Gastrocnemius medialis (tissue), 4 donors: ENCODE measurements at regions not wholly inside any gene's neighbourhood (a gene's known extent, or its start where the extent isn't known, plus 50 kb on each side); places are given as distances from the start of the nearest gene placed in this dataset.

Source experiments
- CTCF ChIP-seq, 5 experiments: fragments of 450-650 bp in 3 of 5; fragments of 200-600 bp in 2 of 5; sonication (generic) in 2 of 5; IDR thresholded peaks in 4 of 5; conservative IDR thresholded peaks in 1 of 5; 1 replicate in 4 of 5; 2 replicates in 1 of 5; pipeline ENCODE4 v1.5.1; 2016 to 2019; ENCODE audit warnings: antibody characterized with exemption in 5 of 5, mild to moderate bottlenecking in 3 of 5, moderate library complexity in 3 of 5
- POLR2A ChIP-seq, 2 donors: fragments of 450-650 bp; IDR thresholded peaks; one replicate each; pipeline ENCODE4 v1.6.1; 2017; ENCODE audit warnings: antibody characterized with exemption in 2 of 2, mild to moderate bottlenecking in 2 of 2, moderate library complexity in 2 of 2

GRCh38 chr21:41568606-41569385 lies 60.8 kb upstream of the TMPRSS2 start:
- TF ChIP-seq CTCF (IDR thresholded peaks at IDR 0.05 in 4 of 5, conservative IDR thresholded peaks at IDR 0.05 in 1 of 5) = no peak
- TF ChIP-seq POLR2A (IDR thresholded peaks at IDR 0.05) = no peak
